Liver (tissue), 3 donors: ENCODE measurements at regions not wholly inside any gene's neighbourhood (a gene's known extent, or its start where the extent isn't known, plus 50 kb on each side); places are given as distances from the start of the nearest gene placed in this dataset.

ENCODE experiments used
- GABPA ChIP-seq, 2 donors: IDR thresholded peaks in 1 of 2; conservative IDR thresholded peaks in 1 of 2; 2 replicates each; pipeline ENCODE4 v1.6.1; 2016; ENCODE audit warnings: antibody characterized with exemption in 2 of 2, mild to moderate bottlenecking in 1 of 2, moderate library complexity in 1 of 2
- TAF1 ChIP-seq: conservative IDR thresholded peaks from 2 replicates; pipeline ENCODE4 v1.6.1; 2016; ENCODE audit warnings: antibody characterized with exemption, mild to moderate bottlenecking
- TF ChIP-seq, protein P1 (sequence below): fragments of 150-350 bp; IDR thresholded peaks from 2 replicates; pipeline ENCODE4 v1.5.1; 2017; ENCODE audit warnings: improper control_type of control experiment, low read depth, low read length; ENCODE audit not compliant: missing input control
- TF ChIP-seq, protein P2 (sequence below): IDR thresholded peaks from 2 replicates; pipeline ENCODE4 v1.6.1; 2016; ENCODE audit warnings: antibody characterized with exemption, mild to moderate bottlenecking
- TF ChIP-seq, protein P3 (sequence below): IDR thresholded peaks from 2 replicates; pipeline ENCODE4 v1.6.1; 2016; ENCODE audit warnings: antibody characterized with exemption
- donor health status: healthy.
- donor health status: healthy.

DNA sequence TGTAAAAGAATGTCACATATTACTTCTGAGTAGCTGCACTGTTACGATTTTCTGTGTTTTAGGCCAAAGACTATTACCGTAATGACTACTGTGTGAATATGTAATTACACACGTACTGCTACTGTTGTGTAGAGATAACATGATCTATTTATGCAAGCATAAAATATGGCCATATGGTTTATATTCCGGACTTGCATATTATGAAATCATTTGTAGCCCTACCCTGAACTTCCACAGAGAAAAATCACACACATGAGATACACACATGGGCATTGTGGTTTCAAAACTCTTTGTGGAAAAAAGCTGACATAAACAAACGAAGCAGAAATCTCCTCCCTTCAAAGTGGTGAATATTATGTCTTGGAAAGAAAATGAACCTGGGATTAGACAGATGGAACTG lies 373.0 kb upstream of the ADAMTS5 start:
- TF ChIP-seq, protein P1, sequence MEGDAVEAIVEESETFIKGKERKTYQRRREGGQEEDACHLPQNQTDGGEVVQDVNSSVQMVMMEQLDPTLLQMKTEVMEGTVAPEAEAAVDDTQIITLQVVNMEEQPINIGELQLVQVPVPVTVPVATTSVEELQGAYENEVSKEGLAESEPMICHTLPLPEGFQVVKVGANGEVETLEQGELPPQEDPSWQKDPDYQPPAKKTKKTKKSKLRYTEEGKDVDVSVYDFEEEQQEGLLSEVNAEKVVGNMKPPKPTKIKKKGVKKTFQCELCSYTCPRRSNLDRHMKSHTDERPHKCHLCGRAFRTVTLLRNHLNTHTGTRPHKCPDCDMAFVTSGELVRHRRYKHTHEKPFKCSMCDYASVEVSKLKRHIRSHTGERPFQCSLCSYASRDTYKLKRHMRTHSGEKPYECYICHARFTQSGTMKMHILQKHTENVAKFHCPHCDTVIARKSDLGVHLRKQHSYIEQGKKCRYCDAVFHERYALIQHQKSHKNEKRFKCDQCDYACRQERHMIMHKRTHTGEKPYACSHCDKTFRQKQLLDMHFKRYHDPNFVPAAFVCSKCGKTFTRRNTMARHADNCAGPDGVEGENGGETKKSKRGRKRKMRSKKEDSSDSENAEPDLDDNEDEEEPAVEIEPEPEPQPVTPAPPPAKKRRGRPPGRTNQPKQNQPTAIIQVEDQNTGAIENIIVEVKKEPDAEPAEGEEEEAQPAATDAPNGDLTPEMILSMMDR, result no peak
- TF ChIP-seq, protein P2, sequence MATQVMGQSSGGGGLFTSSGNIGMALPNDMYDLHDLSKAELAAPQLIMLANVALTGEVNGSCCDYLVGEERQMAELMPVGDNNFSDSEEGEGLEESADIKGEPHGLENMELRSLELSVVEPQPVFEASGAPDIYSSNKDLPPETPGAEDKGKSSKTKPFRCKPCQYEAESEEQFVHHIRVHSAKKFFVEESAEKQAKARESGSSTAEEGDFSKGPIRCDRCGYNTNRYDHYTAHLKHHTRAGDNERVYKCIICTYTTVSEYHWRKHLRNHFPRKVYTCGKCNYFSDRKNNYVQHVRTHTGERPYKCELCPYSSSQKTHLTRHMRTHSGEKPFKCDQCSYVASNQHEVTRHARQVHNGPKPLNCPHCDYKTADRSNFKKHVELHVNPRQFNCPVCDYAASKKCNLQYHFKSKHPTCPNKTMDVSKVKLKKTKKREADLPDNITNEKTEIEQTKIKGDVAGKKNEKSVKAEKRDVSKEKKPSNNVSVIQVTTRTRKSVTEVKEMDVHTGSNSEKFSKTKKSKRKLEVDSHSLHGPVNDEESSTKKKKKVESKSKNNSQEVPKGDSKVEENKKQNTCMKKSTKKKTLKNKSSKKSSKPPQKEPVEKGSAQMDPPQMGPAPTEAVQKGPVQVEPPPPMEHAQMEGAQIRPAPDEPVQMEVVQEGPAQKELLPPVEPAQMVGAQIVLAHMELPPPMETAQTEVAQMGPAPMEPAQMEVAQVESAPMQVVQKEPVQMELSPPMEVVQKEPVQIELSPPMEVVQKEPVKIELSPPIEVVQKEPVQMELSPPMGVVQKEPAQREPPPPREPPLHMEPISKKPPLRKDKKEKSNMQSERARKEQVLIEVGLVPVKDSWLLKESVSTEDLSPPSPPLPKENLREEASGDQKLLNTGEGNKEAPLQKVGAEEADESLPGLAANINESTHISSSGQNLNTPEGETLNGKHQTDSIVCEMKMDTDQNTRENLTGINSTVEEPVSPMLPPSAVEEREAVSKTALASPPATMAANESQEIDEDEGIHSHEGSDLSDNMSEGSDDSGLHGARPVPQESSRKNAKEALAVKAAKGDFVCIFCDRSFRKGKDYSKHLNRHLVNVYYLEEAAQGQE, result no peak
- TF ChIP-seq, protein P3, sequence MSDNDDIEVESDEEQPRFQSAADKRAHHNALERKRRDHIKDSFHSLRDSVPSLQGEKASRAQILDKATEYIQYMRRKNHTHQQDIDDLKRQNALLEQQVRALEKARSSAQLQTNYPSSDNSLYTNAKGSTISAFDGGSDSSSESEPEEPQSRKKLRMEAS, result no peak
- TF ChIP-seq TAF1 (no peak), GABPA (IDR thresholded peaks at IDR 0.05 in 1 of 2, conservative IDR thresholded peaks at IDR 0.05 in 1 of 2) (no peak)
